ENCODE measurements at regions not wholly inside any gene's neighbourhood (a gene's known extent, or its start where the extent isn't known, plus 50 kb on each side); places are given as distances from the start of the nearest gene placed in this dataset.
A peak's percentile ranks its signal among the peaks of the same experiment; 100 is the strongest.

DNA sequence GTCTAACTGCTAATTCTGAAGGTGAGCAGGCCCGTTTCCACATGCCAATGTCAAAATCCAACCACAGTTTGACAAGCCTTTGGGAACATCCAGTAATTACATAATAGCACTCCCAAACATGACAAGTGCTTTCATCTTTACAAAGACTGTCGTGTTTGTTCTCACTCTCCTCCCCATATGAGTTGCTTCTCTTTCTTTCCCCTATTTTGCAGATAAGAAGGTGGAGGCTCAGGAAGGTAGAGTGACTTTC lies 55.9 kb upstream of the CD44 start:
- peaks cover 54 to 80% (median 64%) of the 10 kb centered on the region in 3 donors for H3K4me1 Mint-ChIP-seq
- no peaks in the 10 kb centered on the region for H3K27me3 Mint-ChIP-seq
- peak overlapping the region; percentile 35 to 82 (median 73) for H3K4me3 Mint-ChIP-seq
- H3K9me3 Mint-ChIP-seq: no peaks in the 10 kb centered on the region
- DNase-seq (no peak), ATAC-seq (ENCODE audit: low read depth in 2 of 2) (no peak)
- H3K27ac Mint-ChIP-seq: peak overlapping the region; percentile 99 to 100 (median 100)
- no peaks in the 10 kb centered on the region for H3K36me3 Mint-ChIP-seq

DNA sequence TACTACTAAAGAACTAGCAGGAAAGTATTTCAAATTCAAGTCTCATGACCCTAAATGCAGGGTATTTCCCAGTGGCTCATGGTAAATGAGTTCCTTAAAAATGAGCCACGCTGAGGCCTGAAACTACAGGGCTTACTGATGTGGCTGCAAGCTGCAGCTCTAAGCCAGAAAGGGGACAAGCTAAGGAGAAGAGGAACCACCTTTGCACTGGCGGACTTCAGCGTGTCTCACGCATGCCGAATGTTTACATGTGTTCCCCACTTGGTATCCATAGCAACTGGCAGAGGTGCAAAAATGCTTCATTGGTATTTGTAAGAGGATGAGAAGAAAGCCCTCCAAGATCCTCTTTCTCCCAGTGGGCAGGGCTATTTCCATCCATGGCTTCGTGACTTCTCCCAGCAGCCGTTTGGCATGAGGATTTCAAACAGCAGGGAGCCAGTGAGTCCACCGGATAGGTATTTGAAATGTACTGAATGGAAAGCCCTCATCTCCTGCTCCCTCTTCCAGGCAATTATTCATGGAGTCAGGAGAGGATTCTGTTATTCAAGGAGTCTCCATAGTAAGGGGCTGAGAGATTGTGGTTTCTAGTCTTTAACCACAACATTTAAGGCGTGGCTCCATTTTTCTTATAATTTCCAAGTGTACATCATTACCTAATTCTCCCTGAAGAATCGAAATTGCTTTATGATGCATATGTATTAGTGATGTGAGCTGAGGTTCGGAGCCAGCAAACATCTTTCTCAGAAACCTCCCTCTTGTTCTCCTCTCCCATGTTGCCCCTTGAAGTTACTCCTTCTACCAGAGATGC lies 55.3 kb upstream of the CD44 start:
- no peaks in the 10 kb centered on the region for H3K36me3 Mint-ChIP-seq
- H3K27me3 Mint-ChIP-seq: no peaks in the 10 kb centered on the region

DNA sequence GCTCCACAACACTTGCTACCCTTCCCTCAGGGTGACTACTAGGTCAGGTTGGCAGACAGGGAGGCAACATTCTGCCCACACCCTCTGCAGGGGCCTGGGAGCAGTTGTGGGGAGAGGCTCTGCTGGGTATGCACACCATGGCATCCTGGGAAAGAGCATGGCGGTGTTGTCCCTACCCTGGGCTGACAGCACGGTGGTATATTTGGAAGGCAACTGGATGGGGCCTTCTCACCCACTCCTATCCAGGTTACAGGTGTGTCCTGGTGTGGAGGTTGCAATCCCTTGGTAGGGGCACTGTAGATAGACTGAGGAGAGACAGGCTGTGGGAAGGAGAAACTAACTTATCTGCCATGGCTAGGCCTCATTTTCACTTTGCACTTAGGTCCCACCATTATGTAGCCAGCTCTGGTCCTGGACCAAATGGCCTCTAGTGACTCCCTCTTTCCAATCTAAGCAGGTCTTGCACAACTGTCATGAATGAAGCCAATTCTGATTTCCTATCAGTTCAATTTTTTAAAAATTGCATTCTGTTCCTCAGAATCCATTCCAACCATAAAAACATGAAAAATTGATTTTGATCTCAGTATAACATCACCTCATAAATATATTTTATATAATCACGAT lies 54.0 kb upstream of the CD44 start:
- DNase-seq (no peak), ATAC-seq (ENCODE audit: low read depth in 2 of 2) (no peak)
- Mint-ChIP-seq H3K4me1 (peaks cover 61 to 80% (median 64%) of the 10 kb centered on the region in 3 donors), H3K9me3 (peaks cover 0 to 3% (median 0%) of the 10 kb centered on the region in 7 donors), H3K4me3 (no peak overlapping the region), H3K27me3 (no peaks in the 10 kb centered on the region), H3K27ac (peak overlapping the region; percentile 99 to 100 (median 100)), H3K36me3 (no peaks in the 10 kb centered on the region)

More for the DNA sequence above, 55.3 kb upstream of the CD44 start:
- peak; percentile 90 for DNase-seq
- H3K4me1 Mint-ChIP-seq: peaks cover 57 to 80% (median 64%) of the 10 kb centered on the region in 3 donors
- peak overlapping the region; percentile 44 to 86 (median 76) for H3K4me3 Mint-ChIP-seq
- peaks cover 0 to under 1% (median 0%) of the 10 kb centered on the region in 7 donors for H3K9me3 Mint-ChIP-seq
- H3K27ac Mint-ChIP-seq: peak overlapping the region; percentile 99 to 100 (median 100)
- peak; percentile 84 to 86 for ATAC-seq (ENCODE audit: low read depth in 2 of 2)

DNA sequence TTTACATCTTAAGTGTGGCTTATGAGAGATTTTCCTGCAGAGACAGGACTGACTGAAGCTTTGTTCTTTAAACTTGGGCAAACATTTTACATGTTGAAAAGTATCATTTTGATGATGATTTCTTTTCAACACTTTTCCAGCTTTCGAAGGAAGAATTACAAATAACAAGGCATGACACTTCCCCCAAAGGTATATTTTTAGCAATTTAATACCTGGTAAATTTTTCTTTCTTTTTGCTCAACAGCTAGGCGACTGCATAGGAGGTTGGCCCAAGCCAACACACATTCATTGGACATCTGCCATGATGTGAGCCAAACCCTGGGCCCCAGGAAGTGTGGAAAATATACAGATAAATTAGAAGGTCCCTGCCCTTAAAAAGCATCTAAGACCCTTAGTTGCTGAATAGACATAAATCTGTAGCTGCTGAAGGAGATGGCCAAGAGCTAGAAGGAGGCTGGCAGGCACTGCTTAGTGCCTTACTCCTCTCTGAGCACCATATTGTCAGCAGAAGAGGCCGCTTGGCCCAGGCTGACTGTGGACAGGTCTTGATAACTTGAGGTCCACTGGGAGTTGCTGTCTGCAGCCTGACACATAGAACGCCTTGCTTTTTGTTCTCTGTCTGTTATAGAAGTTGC lies 53.3 kb upstream of the CD44 start:
- DNase-seq (no peak), ATAC-seq (ENCODE audit: low read depth in 2 of 2) (no peak)
- Mint-ChIP-seq H3K36me3 (no peaks in the 10 kb centered on the region), H3K9me3 (peaks cover 0 to 3% (median 0%) of the 10 kb centered on the region in 7 donors), H3K4me3 (peak overlapping the region in 1 of 8 donors; percentile 30), H3K27ac (peak overlapping the region; percentile 73 to 100 (median 99)), H3K4me1 (peaks cover 65 to 81% (median 66%) of the 10 kb centered on the region in 3 donors), H3K27me3 (no peaks in the 10 kb centered on the region)

DNA sequence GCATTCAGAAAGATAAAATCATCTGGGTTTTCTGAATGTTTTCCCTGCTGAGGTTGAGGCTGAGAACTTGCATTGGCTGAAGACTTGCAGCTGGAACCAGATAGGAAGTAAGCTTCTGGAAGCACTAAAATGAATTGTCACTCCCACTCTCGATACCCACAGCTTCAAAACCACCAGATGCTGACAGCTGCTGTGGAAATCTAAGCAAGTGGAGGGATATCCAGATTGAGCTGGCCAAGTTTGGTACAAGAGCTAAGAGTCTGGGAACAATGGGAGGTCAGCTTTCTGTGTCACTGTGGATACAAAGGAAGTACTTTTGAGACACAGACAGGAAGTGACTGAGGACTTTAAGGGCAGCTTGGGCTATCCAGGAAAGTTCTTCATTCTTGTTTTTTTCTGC lies 51.3 kb upstream of the CD44 start:
- no peak for DNase-seq
- ATAC-seq (ENCODE audit: low read depth in 2 of 2): no peak
- Mint-ChIP-seq H3K4me1 (peaks cover 51 to 72% (median 66%) of the 10 kb centered on the region in 3 donors), H3K36me3 (no peaks in the 10 kb centered on the region), H3K4me3 (peak overlapping the region in 4 of 8 donors; percentile 12 to 63 (median 31)), H3K9me3 (peaks cover 0 to 3% (median 0%) of the 10 kb centered on the region in 7 donors), H3K27me3 (no peaks in the 10 kb centered on the region), H3K27ac (peak overlapping the region in 5 of 6 donors; percentile 38 to 99 (median 69))

DNA sequence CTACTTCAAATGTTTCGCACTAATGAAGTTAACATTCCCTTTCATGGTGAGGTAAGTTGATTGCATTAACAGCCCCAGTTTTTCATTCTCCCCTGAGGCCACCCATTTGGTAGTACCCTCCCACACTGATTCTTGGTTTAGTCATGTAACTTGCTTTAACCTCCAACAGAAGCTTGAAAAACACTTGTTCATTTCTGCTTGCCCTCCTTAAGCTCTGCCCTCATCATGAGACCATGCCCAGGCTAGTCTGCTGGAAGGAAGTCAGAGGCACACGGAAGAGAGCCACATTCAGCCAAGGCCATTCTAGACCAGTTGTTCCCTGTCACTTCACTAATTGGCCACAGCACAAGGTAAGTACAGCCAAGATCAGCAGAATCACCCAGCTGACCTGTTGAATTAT lies 50.7 kb upstream of the CD44 start:
- peaks cover 45 to 67% (median 61%) of the 10 kb centered on the region in 3 donors for H3K4me1 Mint-ChIP-seq
- no peaks in the 10 kb centered on the region for H3K36me3 Mint-ChIP-seq
- peak overlapping the region; percentile 20 to 99 (median 64) for H3K27ac Mint-ChIP-seq
- DNase-seq (no peak), ATAC-seq (ENCODE audit: low read depth in 2 of 2) (no peak)
- peaks cover 0 to 3% (median 0%) of the 10 kb centered on the region in 7 donors for H3K9me3 Mint-ChIP-seq
- H3K27me3 Mint-ChIP-seq: no peaks in the 10 kb centered on the region
- H3K4me3 Mint-ChIP-seq: peak overlapping the region in 4 of 8 donors; percentile 36 to 80 (median 58)

DNA sequence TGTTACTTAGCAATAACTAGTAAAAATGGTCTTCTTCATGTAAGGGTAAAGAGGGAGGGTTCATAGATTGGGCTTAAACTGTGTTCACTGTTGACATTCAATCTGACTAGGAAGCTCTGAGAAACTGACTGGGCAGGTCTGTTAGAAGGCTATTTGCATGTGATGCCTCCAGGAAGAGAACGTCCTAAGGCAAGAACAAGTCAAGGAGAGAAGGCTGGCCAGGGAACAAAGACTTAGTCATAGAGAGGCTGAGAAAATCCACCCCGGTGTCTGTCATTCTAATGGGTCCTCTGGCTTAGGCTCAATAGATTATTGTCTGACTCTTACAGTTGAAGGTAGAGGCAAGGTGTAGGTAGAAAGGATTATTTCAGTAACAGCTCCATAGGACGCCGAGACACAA lies 50.3 kb upstream of the CD44 start:
- Mint-ChIP-seq H3K4me3 (peak overlapping the region in 5 of 8 donors; percentile 54 to 80 (median 63)), H3K36me3 (no peaks in the 10 kb centered on the region), H3K4me1 (peaks cover 44 to 62% (median 61%) of the 10 kb centered on the region in 3 donors), H3K27me3 (no peaks in the 10 kb centered on the region), H3K9me3 (peaks cover 0 to 3% (median 0%) of the 10 kb centered on the region in 7 donors), H3K27ac (peak overlapping the region; percentile 20 to 99 (median 83))
- ATAC-seq (ENCODE audit: low read depth in 2 of 2): no peak
- no peak for DNase-seq

All from naive B cell (primary cell).